ENCODE measurements at regions not wholly inside any gene's neighbourhood (a gene's known extent, or its start where the extent isn't known, plus 50 kb on each side); places are given as distances from the start of the nearest gene placed in this dataset.

GRCh38 chr10:111560027-111560426 lies 483.2 kb downstream of the ADRA2A start:
- no peak overlapping the region for H3K27ac ChIP-seq
- no peaks in the 10 kb centered on the region for H3K9me3 ChIP-seq
- ChIA-PET POLR2A (no interaction called here), CTCF (no interaction called here)
- no peak for FAIRE-seq
- no peak overlapping the region for H3K4me2 ChIP-seq
- no peaks in the 10 kb centered on the region for H3K4me1 ChIP-seq
- DNase-seq (ENCODE audit: low read depth in 1 of 2, low spot score in 1 of 2), result no peak
- ATAC-seq, result no peak
- no peak overlapping the region for H3K4me3 ChIP-seq
- WGBS (ENCODE audit: missing lambda C conversion rate), result under 1% methylated on average over 4 of the region's 4 CpGs
- no peak for TF ChIP-seq EHF (CRISPR knock-in tag; IDR thresholded peaks at IDR 0.05)

GRCh38 chr10:111561124-111561523 lies 484.3 kb downstream of the ADRA2A start:
- TF ChIP-seq RNF2 (IDR thresholded peaks at IDR 0.05; ENCODE audit: borderline replicate concordance, low read depth), result no peak
- FAIRE-seq (no peak), ATAC-seq (no peak), DNase-seq (ENCODE audit: low read depth in 1 of 2, low spot score in 1 of 2) (no peak)
- Histone ChIP-seq H3K9me3 (no peaks in the 10 kb centered on the region), H3K4me2 (no peak overlapping the region), H3K4me3 (no peak overlapping the region), H3K27ac (no peak overlapping the region), H3K4me1 (no peaks in the 10 kb centered on the region)
- POLR2A ChIA-PET, result no interaction called here
- WGBS (ENCODE audit: missing lambda C conversion rate), result 0% methylated on average over 1 of the region's 1 CpG
- CTCF ChIA-PET, result no interaction called here

DNA sequence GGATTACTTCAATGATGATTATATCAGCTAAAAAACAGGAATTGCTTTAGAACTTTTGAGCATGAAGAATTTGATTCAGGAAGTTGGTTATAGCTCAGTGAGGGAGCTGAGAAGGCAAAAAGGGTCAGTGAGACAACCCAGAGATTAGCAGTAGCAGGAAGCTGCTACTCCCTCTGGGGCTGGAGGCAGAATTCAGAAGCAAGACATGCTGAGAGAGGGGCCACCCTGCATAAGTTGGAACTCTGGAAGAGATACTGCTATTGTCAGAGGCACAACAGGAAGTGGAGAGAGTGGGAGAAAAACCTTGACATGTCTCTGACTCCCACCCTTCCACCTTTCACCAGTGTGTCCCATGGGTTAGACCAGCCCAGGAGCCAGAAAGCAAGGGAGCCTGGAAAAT lies 488.7 kb downstream of the ADRA2A start:
- Histone ChIP-seq H3K4me2 (no peak overlapping the region), H3K4me1 (no peaks in the 10 kb centered on the region), H3K9me3 (no peaks in the 10 kb centered on the region), H3K27ac (no peak overlapping the region), H3K4me3 (no peak overlapping the region)
- POLR2A ChIA-PET, result no interaction called here
- DNase-seq (ENCODE audit: low read depth in 1 of 2, low spot score in 1 of 2), result no peak
- ATAC-seq, result no peak
- CTCF ChIA-PET, result no interaction called here
- TF ChIP-seq GATA3 (IDR thresholded peaks at IDR 0.05; ENCODE audit: borderline replicate concordance) (no peak), EP300 (IDR thresholded peaks at IDR 0.05) (no peak), JUNB (IDR thresholded peaks at IDR 0.05) (no peak), REST (IDR thresholded peaks at IDR 0.05) (no peak)
- no peak for FAIRE-seq

GRCh38 chr10:111578076-111578475 lies 501.2 kb downstream of the ADRA2A start:
- 2% methylated on average over 3 of the region's 3 CpGs for WGBS (ENCODE audit: missing lambda C conversion rate)
- DNase-seq (ENCODE audit: low read depth in 1 of 2, low spot score in 1 of 2) (no peak), ATAC-seq (no peak), FAIRE-seq (no peak)
- no peaks in the 10 kb centered on the region for H3K4me1 ChIP-seq
- H3K4me2 ChIP-seq, result no peak overlapping the region
- H3K4me3 ChIP-seq, result no peak overlapping the region
- ChIA-PET POLR2A (no interaction called here), CTCF (no interaction called here)
- no peaks in the 10 kb centered on the region for H3K9me3 ChIP-seq
- no peak overlapping the region for H3K27ac ChIP-seq
- TF ChIP-seq ZNF302 (CRISPR knock-in tag; IDR thresholded peaks at IDR 0.05) (no peak), PBX3 (IDR thresholded peaks at IDR 0.05) (no peak), HDAC2 (IDR thresholded peaks at IDR 0.05) (no peak), JUN (IDR thresholded peaks at IDR 0.05) (no peak), REST (IDR thresholded peaks at IDR 0.05) (no peak), RAD21 (conservative IDR thresholded peaks at IDR 0.05 in 1 of 2, IDR thresholded peaks at IDR 0.05 in 1 of 2) (no peak), MAZ (IDR thresholded peaks at IDR 0.05; ENCODE audit: borderline replicate concordance, low read depth, low read length) (no peak), HOXA7 (CRISPR knock-in tag; IDR thresholded peaks at IDR 0.05) (no peak), NPAS2 (CRISPR knock-in tag; IDR thresholded peaks at IDR 0.05; ENCODE audit: borderline replicate concordance) (no peak), POLR2AphosphoS2 (conservative IDR thresholded peaks at IDR 0.05; ENCODE audit: low read length) (no peak), ESRRA (IDR thresholded peaks at IDR 0.05; ENCODE audit: borderline replicate concordance, low read length) (no peak), HOXB13 (CRISPR knock-in tag; IDR thresholded peaks at IDR 0.05; ENCODE audit: low read depth) (no peak), PHF8 (IDR thresholded peaks at IDR 0.05; ENCODE audit: borderline replicate concordance, low read depth) (no peak), CEBPB (IDR thresholded peaks at IDR 0.05) (no peak), EP300 (IDR thresholded peaks at IDR 0.05) (no peak)
- TF ChIP-seq, protein P1, sequence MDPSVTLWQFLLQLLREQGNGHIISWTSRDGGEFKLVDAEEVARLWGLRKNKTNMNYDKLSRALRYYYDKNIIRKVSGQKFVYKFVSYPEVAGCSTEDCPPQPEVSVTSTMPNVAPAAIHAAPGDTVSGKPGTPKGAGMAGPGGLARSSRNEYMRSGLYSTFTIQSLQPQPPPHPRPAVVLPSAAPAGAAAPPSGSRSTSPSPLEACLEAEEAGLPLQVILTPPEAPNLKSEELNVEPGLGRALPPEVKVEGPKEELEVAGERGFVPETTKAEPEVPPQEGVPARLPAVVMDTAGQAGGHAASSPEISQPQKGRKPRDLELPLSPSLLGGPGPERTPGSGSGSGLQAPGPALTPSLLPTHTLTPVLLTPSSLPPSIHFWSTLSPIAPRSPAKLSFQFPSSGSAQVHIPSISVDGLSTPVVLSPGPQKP (IDR thresholded peaks at IDR 0.05; ENCODE audit: low read depth, low read length), result no peak
- TF ChIP-seq, protein P2, sequence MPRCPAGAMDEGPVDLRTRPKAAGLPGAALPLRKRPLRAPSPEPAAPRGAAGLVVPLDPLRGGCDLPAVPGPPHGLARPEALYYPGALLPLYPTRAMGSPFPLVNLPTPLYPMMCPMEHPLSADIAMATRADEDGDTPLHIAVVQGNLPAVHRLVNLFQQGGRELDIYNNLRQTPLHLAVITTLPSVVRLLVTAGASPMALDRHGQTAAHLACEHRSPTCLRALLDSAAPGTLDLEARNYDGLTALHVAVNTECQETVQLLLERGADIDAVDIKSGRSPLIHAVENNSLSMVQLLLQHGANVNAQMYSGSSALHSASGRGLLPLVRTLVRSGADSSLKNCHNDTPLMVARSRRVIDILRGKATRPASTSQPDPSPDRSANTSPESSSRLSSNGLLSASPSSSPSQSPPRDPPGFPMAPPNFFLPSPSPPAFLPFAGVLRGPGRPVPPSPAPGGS (IDR thresholded peaks at IDR 0.05), result no peak
